HG03039 (cell line): ENCODE measurements at regions not wholly inside any gene's neighbourhood (a gene's known extent, or its start where the extent isn't known, plus 50 kb on each side); places are given as distances from the start of the nearest gene placed in this dataset.
"Not testable (repeated sequence)": the region's sequence is repeated elsewhere in the genome, so short reads cannot be mapped to it uniquely, and the experiment has no call there.

Experiments
- ATAC-seq: cut with Tn5 transposase; IDR thresholded peaks from one replicate; pipeline ENCODE4 v1.9.1; 2021; ENCODE audit warnings: mild to moderate bottlenecking, moderate library complexity; ENCODE audit not compliant: unreplicated experiment

DNA sequence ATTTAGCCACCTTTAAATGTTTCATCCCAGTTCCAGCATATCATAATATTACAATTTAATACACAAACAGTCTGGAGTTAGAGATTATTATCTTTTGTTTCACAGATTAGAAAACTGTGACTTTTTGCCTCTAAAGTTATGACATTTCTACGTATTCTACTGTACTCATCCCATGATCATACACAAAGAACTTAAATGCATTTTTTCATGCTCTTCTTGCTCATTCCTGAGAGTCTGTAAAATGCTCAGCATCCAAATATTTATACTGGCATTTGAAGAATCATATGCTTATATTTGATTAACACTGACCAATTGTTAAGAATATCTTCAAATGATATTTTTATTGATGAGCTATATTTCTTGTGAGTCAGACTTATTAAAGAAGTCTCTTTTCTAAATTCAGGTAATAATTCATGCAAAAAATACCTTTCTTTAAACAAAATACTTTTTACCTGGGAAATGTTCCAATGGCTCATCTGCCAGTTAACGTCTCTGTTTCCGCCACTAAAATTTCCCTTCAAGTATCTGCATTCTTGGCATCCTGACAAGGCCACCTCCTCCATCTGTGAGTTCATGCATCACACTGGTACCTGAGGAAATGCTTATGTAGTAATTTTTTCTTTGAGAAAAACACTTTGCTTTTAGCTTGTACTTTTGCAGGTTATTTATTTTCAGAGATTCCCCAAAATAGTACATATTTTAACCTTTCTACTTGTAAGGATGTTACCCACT, 139.6 kb upstream of the RASA1 start:
- ATAC-seq: no peak

DNA sequence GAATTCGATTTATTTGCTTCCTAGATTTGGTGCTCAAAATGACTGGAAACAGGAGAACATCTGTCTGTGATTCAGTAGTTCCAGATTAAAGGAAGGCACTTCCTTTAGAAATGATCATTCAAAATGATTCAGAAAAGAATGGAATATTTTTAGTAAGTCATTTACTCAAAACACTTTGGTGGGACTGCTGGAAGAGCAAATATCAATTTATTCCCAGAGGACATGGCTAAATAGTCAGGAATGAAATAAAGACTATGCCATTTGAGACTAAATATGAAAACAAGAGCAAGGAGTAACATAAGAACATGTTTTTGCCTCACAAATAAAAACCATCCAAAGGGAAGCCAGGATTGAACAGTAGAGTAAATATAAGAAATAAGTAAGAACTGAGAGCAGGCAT, 138.6 kb upstream of the RASA1 start:
- no peak for ATAC-seq

DNA sequence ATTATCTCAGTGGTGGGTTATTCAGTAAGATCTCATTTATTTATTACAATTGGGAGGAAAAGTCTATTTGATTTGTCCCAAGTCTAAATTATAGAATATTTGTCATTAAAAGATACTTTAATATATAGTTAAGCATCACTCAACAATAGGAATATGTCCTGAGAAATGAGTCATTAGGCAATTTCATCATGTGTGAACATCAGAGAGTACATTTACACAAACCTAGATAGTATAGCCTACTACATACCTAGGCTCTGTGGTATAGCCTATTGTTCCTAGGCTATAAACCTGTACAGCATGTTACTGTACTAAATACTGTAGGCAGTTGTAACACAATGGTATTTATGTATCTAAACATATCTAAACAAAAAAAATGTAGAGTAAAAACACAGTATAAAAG, 135.0 kb upstream of the RASA1 start:
- no peak for ATAC-seq

DNA sequence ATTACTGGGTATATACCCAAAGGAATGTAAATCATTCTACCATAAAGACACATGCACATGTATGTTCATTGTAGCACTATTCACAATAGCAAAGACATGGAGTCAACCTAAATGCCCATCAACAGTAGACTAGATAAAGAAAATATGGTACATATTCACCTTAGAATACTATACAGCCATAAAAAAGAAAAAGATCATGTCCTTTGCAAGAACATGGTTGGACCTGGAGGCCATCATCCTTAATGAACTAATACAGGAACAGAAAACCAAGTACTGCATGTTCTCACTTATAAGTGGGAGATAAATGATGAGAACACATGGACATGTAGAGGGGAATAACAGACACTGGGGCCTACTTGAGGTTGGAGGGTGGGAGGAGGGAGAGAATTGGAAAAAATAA, 133.2 kb upstream of the RASA1 start:
- ATAC-seq: not testable (repeated sequence)

DNA sequence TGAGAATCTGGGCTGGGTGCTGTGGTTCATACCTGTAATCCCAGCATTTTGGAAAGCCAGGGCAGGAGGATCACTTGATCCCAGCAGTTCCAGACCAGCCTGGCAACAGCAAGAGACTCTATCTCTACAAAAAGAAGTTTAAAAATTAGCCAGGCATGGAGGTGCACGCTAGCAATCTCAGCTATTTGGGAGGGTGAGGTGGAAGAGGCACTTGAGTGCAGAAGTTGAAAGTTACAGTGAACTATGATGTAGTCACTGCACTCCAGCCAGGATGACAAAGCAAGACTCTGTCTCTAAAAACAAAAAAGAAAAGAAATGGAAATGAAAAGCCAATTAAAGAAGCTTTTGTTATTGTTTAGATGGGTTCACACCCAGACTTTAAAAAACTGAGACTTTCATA, 131.6 kb upstream of the RASA1 start:
- ATAC-seq: no peak

DNA sequence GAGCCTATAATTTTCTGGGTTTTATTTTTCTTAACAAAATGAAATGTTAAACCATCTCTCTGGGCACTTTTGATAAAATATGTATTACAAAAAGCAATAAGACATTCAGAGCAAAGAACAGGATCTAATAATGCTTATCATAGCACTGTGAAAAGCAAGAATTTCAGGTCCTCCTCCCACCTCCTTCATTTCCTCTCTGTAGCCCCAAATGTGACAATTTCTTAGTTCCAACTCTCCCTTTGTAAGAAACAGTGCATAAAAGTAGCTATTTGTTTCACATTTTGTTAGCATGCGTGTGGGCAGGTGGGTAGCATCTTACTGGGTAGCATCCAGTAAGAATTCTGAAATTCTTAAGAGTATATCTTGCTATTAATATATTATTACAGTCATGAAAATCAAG, 130.9 kb upstream of the RASA1 start:
- no peak for ATAC-seq

DNA sequence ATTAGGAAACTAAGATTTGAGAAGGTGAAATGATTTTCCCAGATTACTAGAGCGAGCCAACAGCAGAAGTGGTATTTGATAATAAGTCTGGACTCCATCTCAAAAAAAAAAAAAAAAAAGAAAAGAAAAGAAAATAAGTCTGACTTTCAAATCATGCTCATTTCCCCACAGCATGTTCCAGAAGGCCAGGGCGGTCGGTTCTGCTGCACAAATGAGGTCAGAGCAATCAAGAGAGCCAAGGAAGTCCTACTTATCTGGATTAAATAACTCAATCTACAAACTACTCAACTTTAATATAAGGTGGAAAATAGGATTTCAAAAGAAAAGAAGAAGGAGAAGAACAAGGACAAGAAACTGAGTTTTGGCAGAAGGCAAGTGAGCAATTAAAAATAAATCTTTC, 130.4 kb upstream of the RASA1 start:
- no peak for ATAC-seq

DNA sequence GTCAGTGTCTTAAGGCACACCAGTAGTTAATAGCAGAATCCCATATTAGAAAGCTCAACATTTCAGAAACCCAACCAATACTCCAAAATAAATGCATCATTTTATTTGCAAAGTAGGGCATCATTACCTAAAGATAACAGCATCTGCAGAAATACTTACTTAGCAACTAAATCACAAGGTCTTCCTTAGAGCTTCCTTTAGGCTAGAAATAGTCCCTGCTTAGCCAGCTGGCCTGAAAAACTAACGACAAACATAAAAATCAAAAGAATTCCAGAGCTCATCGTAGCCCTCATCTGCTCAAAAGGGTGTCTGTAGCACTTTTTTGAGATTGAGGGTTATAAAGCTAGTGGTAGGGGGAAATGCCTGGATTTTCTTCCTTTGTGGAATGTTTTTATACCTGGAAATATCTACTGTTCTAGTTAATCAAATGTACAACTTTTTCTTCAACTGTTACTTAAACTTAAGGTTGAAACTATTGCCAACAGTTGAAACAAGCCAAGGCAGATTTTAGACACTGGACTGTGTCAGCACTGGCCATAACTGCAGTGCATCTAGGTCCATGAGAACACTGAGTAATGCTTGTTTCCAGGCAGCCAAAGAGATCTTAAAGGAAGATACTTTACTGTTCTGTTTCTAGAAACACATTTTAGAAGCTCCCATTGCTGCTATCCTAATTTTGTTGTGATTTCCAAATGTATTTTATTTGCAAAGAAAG, 129.4 kb upstream of the RASA1 start:
- ATAC-seq: no peak

DNA sequence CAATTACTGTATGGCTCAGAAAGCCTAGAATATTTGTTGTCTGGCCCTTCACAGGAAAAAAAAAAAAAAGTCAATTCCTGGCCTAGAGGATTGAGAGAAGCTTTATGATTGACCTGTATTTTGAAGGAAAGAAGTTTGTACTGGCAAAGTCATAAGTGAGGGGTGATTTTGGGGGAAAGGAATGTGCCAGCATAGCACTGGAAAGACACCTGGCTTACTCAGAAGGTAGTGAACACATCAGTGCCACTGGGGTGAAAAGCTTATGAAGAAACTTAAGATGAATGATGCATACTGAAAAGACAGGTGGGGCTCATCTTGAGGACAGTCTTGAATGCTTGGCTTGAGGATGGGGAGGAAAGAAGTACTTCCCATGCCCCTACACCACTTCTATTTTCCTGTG, 127.9 kb upstream of the RASA1 start:
- no peak for ATAC-seq

DNA sequence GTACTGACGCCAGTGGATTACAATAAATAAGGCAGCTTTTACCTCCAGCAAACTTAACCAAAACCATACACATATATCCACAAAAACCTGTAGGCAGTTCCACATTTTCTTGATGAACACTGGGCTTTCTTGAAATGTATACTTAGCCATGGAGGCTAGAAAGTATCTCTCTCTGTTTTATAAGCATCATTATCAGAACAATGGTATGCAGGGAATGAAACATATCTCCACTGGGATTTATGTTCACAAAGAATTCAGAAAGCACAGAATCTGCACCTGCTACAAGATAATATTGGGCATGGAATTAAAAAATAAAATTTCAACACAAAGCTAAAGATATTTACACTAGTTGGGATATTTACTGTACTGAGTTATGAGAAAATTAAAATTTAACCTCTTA, 126.1 kb upstream of the RASA1 start:
- no peak for ATAC-seq

DNA sequence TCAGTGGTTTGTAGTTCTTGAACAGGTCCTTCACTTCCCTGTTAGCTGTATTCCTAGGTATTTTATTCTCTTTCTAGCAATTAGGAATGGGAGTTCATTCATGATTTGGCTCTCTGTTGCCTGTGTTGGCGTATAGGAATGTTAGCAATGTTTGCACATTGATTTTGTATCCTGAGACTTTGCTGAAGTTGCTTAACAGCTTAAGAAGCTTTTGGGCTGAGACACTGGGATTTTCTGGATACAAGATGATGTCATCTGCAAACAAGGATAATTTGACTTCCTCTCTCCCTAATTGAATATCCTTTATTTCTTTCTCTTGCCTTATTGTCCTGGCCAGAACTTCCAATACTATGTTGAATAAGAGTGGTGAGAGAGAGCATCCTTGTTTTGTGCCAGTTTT, 121.8 kb upstream of the RASA1 start:
- not testable (repeated sequence) for ATAC-seq

DNA sequence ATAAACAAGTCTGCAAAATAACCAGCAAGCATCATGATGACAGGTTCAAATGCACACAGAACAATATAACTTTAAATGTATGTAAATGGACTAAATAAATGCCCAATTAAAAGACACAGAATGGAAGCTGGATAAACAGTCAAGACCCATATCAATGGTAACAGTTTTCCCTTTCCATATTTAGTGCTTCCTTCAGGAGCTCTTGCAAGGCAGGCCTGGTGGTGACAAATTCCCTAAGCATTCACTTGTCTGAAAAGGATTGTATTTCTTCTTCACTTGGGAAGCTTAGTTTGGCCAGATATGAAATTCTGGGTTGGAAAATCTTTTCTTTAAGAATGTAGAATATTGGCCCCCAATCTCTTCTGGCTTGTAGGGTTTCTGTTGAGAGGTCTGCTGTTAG, 120.2 kb upstream of the RASA1 start:
- no peak for ATAC-seq

DNA sequence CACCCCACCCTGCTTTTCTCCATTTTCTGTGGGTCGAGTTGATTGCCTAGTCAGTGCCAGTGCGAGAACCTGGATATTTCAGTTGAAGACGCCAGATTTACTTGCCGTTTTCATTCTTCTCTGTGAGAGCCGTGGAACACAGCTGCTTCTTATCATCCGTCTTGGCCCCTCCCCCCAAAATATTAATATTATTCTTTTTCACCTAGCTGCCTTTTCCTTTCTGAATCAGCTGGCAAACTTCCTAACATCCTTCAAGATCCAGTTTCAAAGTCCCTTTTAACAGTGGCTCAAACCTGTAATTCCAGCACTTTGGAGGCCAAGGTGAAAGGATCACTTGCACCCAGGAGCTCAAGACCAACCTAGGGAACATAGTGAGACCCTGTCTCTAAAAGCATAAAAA, 117.1 kb upstream of the RASA1 start:
- ATAC-seq: no peak

DNA sequence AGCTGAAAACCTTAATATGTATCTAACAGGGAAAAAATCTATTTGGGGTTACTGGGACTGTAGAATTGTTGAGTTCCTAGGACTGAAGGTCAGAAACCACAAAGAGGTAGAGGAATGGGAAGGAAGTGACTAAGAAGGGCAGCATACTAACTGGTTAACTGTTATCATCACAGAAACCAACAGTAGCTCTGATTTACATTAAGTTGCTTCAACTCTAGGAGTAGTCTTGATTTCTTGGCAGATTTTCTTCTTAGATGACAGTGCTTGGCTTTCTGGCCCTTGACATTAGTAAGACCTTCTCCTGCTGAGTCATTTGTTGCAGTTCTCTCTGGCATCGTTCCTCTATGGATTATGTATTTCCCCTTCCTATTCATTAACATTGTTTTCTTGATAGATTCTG, 116.1 kb upstream of the RASA1 start:
- peak; percentile 59 for ATAC-seq

DNA sequence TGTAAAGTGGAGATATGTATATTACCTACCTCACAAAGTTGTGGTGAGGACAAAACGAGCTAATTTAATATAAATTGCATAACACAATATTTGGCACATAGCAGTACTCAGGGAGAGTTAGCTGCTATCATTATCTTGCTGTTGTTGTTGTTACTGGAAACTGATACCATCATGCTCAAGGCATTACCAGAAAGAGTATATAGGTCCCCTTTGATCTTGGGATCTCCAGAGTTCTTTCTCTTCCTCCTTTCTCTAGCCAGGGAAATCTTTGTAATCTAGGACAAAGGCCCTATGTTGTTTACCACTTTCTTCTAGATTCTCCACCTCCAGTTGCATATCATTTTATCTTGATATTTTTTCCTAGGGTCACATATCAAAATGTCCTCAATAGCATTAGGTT, 114.8 kb upstream of the RASA1 start:
- ATAC-seq: no peak

DNA sequence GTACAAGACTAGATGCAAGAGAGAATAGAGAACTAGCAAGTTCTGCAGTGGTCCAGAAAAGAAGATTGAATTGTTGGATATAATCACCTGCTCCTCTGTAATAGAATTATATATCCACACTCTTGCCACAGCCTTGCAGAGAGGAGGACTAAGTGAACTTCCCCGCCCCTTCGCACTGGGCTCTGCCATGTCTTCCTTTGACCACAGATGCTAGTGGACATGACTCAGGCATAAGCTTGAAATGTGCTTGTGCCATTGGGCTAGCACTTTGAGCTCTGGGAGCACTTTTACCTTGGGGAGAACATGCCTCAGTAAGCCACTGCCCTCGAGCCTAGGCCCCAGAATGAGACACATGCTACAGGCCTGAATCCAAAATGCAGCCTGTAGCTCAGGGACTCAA, 113.5 kb upstream of the RASA1 start:
- no peak for ATAC-seq

DNA sequence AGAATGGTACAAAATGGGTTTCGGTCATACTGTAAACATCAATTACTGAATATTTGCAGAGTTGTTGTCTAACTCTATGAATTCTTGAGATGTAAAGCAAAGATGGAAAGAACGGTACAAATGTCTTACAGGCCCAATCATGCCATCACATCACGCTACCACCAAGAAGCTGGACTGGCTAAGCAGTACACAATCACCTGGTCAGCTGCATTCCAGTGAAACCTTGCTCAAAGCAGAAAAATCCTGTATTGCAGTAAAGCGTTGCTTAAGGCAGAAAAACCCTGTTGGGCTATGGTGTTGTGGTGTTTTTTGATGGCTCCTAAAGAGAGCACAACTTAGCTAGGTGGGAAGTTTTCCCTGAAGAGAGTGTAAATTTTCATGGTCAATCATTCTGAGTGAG, 112.6 kb upstream of the RASA1 start:
- no peak for ATAC-seq

DNA sequence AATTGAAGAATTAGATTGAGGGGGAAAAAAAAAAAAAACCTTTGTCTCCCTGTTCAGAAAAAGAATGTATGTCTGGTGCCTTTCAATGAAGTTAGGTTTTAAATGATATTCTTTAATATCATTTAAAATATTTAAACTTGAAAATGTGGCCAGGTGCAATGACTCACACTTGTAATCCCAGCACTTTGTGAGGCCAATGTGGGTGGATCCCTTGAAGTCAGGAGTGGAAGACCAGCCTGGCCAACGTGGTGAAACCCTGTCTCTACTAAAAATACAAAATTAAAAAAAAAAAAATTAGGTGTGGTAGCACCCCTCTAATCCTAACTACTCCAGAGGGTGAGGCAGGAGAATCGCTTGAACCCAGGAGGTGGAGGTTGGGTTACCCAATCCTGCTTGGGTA, 111.1 kb upstream of the RASA1 start:
- ATAC-seq: no peak

DNA sequence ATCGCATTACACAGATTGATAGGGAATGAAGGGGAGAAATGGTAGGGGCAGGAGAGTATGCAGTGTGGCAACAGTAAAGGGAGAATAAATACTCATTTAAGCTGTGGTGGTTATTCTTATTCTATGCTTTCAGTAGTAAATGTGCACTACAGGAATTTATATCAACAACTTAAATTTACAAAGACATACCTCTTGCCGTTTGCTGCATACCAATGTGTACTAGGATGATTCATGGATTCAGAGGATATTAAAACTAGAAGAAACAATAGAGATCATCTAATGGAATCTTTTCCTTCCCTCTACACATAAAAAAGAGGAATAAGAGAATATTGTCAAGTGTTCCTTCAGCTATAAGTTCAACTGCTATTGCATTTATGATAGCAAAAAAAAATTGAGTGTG, 103.3 kb upstream of the RASA1 start:
- ATAC-seq: no peak

DNA sequence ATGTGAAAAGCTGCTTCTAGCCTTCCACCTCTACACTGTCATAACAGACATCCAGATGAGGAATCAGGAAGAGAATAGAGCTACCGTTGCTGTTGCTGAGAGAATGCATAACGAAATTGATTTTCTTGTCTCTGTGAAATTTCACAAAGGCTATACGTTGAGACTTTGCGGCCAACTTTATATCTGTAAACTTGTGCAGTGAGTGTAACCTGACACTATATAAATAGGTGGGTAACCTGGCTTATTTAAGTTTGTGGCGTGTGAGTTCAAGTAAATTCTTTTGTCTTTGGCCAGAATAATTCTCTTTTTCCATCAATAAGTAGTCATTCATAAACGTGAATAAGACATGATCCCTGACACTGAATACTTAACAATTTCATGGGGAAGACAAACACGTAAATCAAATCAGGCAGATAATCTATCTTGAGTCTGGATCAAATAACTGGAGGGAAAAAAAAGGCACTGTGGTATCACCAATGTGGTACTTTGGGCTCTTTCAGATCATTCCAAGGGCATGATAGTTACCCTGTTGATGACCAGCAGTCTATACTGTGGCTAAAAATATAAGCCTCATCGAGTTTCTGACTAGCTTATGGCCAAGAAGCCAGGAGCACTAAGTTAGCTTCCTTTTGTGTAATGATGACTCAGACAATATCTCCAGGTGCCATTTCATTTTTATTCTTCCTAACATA, 98.2 kb upstream of the RASA1 start:
- no peak for ATAC-seq

DNA sequence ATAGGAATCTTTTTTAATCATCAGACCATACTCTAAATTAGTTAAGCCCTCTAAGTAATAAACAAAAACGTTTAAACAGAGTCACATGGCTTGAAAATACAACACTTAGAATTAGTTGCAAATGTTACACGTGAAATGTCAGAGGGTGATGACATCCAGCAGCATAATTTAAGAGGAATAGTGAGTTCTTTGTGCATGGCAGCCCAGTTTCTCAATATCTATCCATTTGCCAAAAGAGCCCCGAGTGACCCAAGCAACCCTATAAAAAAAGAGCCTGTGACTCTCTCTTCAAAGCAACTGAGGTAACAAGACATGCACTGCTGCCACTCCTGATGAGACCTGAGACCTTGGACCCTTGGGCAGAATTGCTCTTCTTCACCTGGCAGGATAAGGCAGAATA, 96.9 kb upstream of the RASA1 start:
- ATAC-seq: no peak

DNA sequence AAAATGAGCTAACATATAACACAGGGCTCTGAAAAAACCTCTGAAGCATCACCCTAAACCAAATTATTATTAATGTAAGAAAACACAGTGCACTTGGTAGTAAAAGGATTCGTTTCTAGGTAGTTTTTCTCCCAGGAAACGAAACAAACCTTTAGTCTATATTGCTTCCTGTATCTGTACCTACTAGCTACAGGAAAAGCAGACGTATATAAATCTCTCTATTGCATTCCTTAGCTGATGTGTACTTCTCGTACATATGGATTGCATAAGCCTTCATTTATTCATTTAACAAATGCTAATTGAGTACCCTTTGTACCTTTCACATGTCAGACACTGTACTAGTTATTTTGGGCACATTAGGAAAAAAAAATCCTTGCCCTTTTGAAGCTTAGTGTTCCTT, 85.0 kb upstream of the RASA1 start:
- no peak for ATAC-seq
